OCI-LY7 (cell line): ENCODE measurements at regions not wholly inside any gene's neighbourhood (a gene's known extent, or its start where the extent isn't known, plus 50 kb on each side); places are given as distances from the start of the nearest gene placed in this dataset.

ENCODE experiments used
- BruUV-seq: library from RNA; stranded (reverse); fragments of 400-500 nt; replicated peaks from 2 replicates; lab custom pipeline; 2021; lab: Mats Ljungman, UMichigan
- CTCF ChIA-PET: fragments of 300-600 bp; sonication (Branson Sonifier 250); formaldehyde crosslinking; loops from one replicate; lab custom pipeline; 2022; ENCODE audit warnings: antibody characterized with exemption; ENCODE audit not compliant: unreplicated experiment; lab: Charles Lee
- POLR2A ChIA-PET: fragments of 300-600 bp; sonication (Branson Sonifier 250); formaldehyde crosslinking; loops from one replicate; lab custom pipeline; 2022; ENCODE audit warnings: antibody characterized with exemption; lab: Charles Lee
- DNase-seq: peaks from one replicate; pipeline ENCODE4 v3.0.0-alpha.2; 2015; ENCODE audit warnings: low spot score
- H2AFZ ChIP-seq: fragments of 200-600 bp; sonication (generic), shearing (Covaris generic); 2 replicates; pipeline ENCODE4 v1.6.1; 2014; ENCODE audit warnings: mild to moderate bottlenecking, antibody characterized with exemption, low read length, moderate library complexity
- H3K27ac ChIP-seq: fragments of 200-600 bp; sonication (generic); 2 replicates; pipeline ENCODE4 v1.5.1; 2014; ENCODE audit warnings: mixed run types, low read depth, mild to moderate bottlenecking, moderate library complexity, low read length, inconsistent platforms; ENCODE audit not compliant: poor library complexity, severe bottlenecking
- H3K36me3 ChIP-seq: fragments of 200-600 bp; sonication (generic); 2 replicates; pipeline ENCODE4 v1.6.1; 2014; ENCODE audit warnings: mild to moderate bottlenecking, antibody characterized with exemption, low read length, moderate library complexity, mixed read lengths; ENCODE audit not compliant: insufficient read depth
- H3K4me1 ChIP-seq: fragments of 200-600 bp; sonication (generic); 2 replicates; pipeline ENCODE4 v1.5.1; 2014; ENCODE audit warnings: mild to moderate bottlenecking, low read length; ENCODE audit not compliant: insufficient read depth, poor library complexity, severe bottlenecking
- H3K4me2 ChIP-seq: fragments of 200-600 bp; sonication (generic); 2 replicates; pipeline ENCODE4 v1.6.1; 2014; ENCODE audit warnings: mild to moderate bottlenecking, low read length
- H3K4me3 ChIP-seq: fragments of 200-600 bp; sonication (generic); 2 replicates; pipeline ENCODE4 v1.5.1; 2014; ENCODE audit warnings: mild to moderate bottlenecking, low read depth, low read length; ENCODE audit not compliant: poor library complexity, severe bottlenecking
- H3K79me2 ChIP-seq: fragments of 200-600 bp; sonication (generic); 2 replicates; pipeline ENCODE4 v1.6.1; 2016; ENCODE audit warnings: low read depth, mild to moderate bottlenecking, low read length, moderate library complexity, mixed read lengths; ENCODE audit not compliant: insufficient read depth
- H3K9me2 ChIP-seq: fragments of 200-600 bp; sonication (generic); 2 replicates; pipeline ENCODE4 v1.6.1; 2016; ENCODE audit warnings: mild to moderate bottlenecking, low read length, mixed read lengths; ENCODE audit not compliant: insufficient read depth
- H3K9me3 ChIP-seq: fragments of 200-600 bp; sonication (generic); 2 replicates; pipeline ENCODE4 v1.6.1; 2014; ENCODE audit warnings: mild to moderate bottlenecking, mixed run types, low read length, mixed read lengths
- H4K20me1 ChIP-seq: fragments of 200-600 bp; sonication (generic); 2 replicates; pipeline ENCODE4 v1.6.1; 2014; ENCODE audit warnings: mild to moderate bottlenecking, antibody characterized with exemption, low read length, moderate library complexity, mixed read lengths; ENCODE audit not compliant: insufficient read depth
- EZH2phosphoT487 ChIP-seq: fragments of 200-600 bp; sonication (generic); IDR thresholded peaks from 2 replicates; pipeline ENCODE4 v1.6.1; 2018; ENCODE audit warnings: low read depth, borderline replicate concordance, mild to moderate bottlenecking, mixed run types, antibody characterized with exemption, low read length, moderate library complexity, mixed read lengths
- intact Hi-C: fragments of 100-400 bp; cut with micrococcal nuclease; formaldehyde crosslinking; loops from one replicate; pipeline ENCODE4 v1.10.0; 2022; ENCODE audit not compliant: unreplicated experiment
- TF ChIP-seq, protein P1 (sequence below): fragments of 200-600 bp; sonication (generic); conservative IDR thresholded peaks from 2 replicates; pipeline ENCODE4 v1.5.1; 2014; ENCODE audit warnings: mild to moderate bottlenecking, antibody characterized with exemption, low read length, moderate library complexity, mixed read lengths

DNA sequence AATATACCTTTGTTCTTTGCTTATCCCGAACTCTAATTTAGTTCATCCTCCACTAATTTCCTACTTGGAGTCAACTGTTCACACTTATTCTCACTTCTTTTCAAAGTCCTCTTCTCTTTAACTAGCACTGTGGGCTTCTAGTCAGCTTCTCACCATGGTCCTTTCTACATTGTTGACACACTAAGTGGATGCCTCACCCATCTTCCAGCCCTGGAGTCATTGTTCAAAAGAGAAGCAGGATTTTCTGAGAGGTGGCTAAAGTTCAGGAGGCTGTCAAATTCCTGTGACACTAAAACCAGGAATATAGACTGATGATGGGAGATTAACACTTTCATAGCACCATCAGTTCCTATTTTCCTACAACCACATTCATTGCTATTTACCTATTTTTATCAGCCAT, 99.3 kb downstream of the PHLDA1 start:
- ChIA-PET CTCF (no interaction called here), POLR2A (interaction anchor here (0.5 to 3.1 kb wide), 5 partner anchors 9 to 433 kb away, joined by 3 to 13 read pairs (median 4); no protein-coding TSS in a partner anchor)
- Histone ChIP-seq H3K4me2 (no peak overlapping the region), H3K9me2 (no peaks in the 10 kb centered on the region), H3K9me3 (no peaks in the 10 kb centered on the region), H2AFZ (no peak overlapping the region), H4K20me1 (no peaks in the 10 kb centered on the region), H3K27ac (no peak overlapping the region), H3K4me3 (no peak overlapping the region), H3K79me2 (no peaks in the 10 kb centered on the region), H3K36me3 (no peaks in the 10 kb centered on the region), H3K4me1 (no peaks in the 10 kb centered on the region)
- DNase-seq = no peak
- TF ChIP-seq, protein P1, sequence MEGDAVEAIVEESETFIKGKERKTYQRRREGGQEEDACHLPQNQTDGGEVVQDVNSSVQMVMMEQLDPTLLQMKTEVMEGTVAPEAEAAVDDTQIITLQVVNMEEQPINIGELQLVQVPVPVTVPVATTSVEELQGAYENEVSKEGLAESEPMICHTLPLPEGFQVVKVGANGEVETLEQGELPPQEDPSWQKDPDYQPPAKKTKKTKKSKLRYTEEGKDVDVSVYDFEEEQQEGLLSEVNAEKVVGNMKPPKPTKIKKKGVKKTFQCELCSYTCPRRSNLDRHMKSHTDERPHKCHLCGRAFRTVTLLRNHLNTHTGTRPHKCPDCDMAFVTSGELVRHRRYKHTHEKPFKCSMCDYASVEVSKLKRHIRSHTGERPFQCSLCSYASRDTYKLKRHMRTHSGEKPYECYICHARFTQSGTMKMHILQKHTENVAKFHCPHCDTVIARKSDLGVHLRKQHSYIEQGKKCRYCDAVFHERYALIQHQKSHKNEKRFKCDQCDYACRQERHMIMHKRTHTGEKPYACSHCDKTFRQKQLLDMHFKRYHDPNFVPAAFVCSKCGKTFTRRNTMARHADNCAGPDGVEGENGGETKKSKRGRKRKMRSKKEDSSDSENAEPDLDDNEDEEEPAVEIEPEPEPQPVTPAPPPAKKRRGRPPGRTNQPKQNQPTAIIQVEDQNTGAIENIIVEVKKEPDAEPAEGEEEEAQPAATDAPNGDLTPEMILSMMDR = no peak
- TF ChIP-seq EZH2phosphoT487 = no peak
- intact Hi-C loops = no loop called here
- no TSS peak for BruUV-seq

DNA sequence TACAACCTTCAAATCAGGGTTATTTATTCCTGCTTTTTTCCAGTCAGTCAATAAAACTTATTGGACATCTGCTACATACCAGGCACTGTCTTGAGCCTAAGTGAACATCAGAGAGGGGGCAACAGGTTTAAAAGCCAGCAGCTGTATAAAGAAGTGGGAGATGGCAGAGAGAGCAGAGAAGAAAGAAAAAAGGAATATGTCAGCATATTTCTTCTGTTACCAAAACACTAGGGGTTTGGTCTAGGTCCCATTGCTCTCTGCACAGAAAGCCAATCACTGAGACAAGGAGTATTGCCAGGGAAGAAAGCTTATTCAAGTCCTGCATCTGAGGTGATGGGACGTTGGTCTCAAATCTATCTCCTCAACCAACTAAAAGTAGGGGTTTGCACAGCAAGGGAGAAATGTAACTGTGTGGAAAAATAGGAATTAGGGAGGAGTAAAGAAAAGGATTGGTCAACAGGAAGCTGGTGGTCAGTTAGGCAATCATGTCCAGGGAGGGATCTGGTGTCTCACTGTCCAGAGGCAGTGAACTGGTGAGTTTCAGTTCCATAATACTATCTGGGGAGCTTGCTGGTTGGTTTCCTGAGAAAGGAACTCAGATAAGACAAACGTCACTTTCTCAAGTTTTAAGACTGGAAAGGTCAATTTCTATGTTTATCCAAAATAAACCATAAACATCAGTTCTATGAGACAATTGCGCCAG, 107.5 kb downstream of the PHLDA1 start:
- Histone ChIP-seq H3K4me3 (no peak overlapping the region), H3K4me1 (no peaks in the 10 kb centered on the region), H2AFZ (no peak overlapping the region), H3K27ac (no peak overlapping the region), H3K4me2 (no peak overlapping the region), H3K9me3 (peaks cover 29% of the 10 kb centered on the region; the same call in 1 of the 2 replicates), H3K79me2 (no peaks in the 10 kb centered on the region), H3K36me3 (no peaks in the 10 kb centered on the region; the same call in 1 of the 2 replicates), H3K9me2 (no peaks in the 10 kb centered on the region), H4K20me1 (no peaks in the 10 kb centered on the region)
- ChIA-PET CTCF (no interaction called here), POLR2A (interaction anchor here (0.9 to 2.8 kb wide), 3 partner anchors 10 to 26 kb away, joined by 3 to 13 read pairs (median 4); no protein-coding TSS in a partner anchor)
- intact Hi-C loops = no loop called here
- TF ChIP-seq, protein P1 = no peak
- TF ChIP-seq EZH2phosphoT487 = no peak
- BruUV-seq = no TSS peak
- peak; percentile 12 for DNase-seq
